K562 (cell line): ENCODE measurements at regions not wholly inside any gene's neighbourhood (a gene's known extent, or its start where the extent isn't known, plus 50 kb on each side); places are given as distances from the start of the nearest gene placed in this dataset.

Source experiments
- ATAC-seq: fragments of 200-7000 bp; cut with Tn5 transposase; 3 replicates; pipeline ENCODE4 v1.9.1; 2020; ENCODE audit warnings: moderate library complexity
- BruUV-seq: library from RNA; stranded (reverse); fragments of 400-500 nt; replicated peaks from 2 replicates; lab custom pipeline; 2021; lab: Mats Ljungman, UMichigan
- CTCF ChIA-PET: fragments of 300-600 bp; formaldehyde crosslinking; extraction: SDS; loops from one replicate; lab custom pipeline; 2021; ENCODE audit warnings: low intra/inter-chr PET ratio; lab: Yijun Ruan, JAX
- POLR2A ChIA-PET: fragments of 300-600, 350-650 bp; sonication (Branson Sonifier 250); formaldehyde crosslinking; extraction: SDS; loops from one replicate; lab custom pipeline; 2021; ENCODE audit warnings: antibody characterized with exemption, inconsistent platforms; lab: Yijun Ruan, JAX
- DNase-seq, 4 experiments: peaks; one replicate each; pipeline versions ENCODE4 v3.0.0 to v3.0.0-alpha.2; 2011 to 2018; ENCODE audit warnings: low spot score in 3 of 4, mixed read lengths in 3 of 4; ENCODE audit errors: extremely low read depth in 1 of 4
- FAIRE-seq: peaks from 2 replicates; lab custom pipeline; 2011; peaks lifted over from hg19 to GRCh38; lab: Jason Lieb, UNC
- H2AFZ ChIP-seq: 2 replicates; pipeline ENCODE4 v1.6.0; 2011; ENCODE audit warnings: low read depth, low read length, control low read depth, inconsistent platforms
- H3K27ac ChIP-seq: fragments of 200-600 bp; 3 replicates; pipeline ENCODE4 v1.8.0; 2011; ENCODE audit warnings: low read depth, mild to moderate bottlenecking, control low read depth, inconsistent platforms, low read length, moderate library complexity, mixed read lengths; ENCODE audit errors: extremely low read depth
- H3K27me3 ChIP-seq, 2 experiments: fragments of 300-600 bp in 1 of 2; 2 replicates in 1 of 2; 3 replicates in 1 of 2; pipeline versions ENCODE4 v1.6.0 to v1.8.0; 2011; ENCODE audit warnings: inconsistent platforms in 2 of 2, low read length in 2 of 2, mild to moderate bottlenecking in 1 of 2, mixed read lengths in 1 of 2, moderate library complexity in 1 of 2; ENCODE audit not compliant: control insufficient read depth in 2 of 2, insufficient read depth in 2 of 2
- H3K36me3 ChIP-seq: fragments of 300-600 bp; 3 replicates; pipeline ENCODE4 v1.8.0; 2011; ENCODE audit warnings: mild to moderate bottlenecking, low read length, inconsistent platforms; ENCODE audit not compliant: control insufficient read depth, insufficient read depth
- H3K4me1 ChIP-seq, 2 experiments: fragments of 200-600 bp in 1 of 2; replicated peaks in 1 of 2; 2 replicates in 1 of 2; 3 replicates in 1 of 2; pipeline versions ENCODE4 v1.5.1 to v1.8.0; 2011; ENCODE audit warnings: inconsistent platforms in 2 of 2, low read length in 2 of 2, mild to moderate bottlenecking in 1 of 2, mixed read lengths in 1 of 2, moderate library complexity in 1 of 2; ENCODE audit not compliant: control insufficient read depth in 2 of 2, insufficient read depth in 2 of 2
- H3K4me2 ChIP-seq: 2 replicates; pipeline ENCODE4 v1.6.1; 2011; ENCODE audit warnings: low read length, control low read depth, inconsistent platforms, mixed read lengths; ENCODE audit not compliant: insufficient read depth
- H3K4me3 ChIP-seq: fragments of 200-600 bp; sonication (generic), shearing (Covaris generic); 2 replicates; pipeline ENCODE4 v1.5.1; 2016; ENCODE audit warnings: control low read depth, inconsistent platforms
- H3K79me2 ChIP-seq: fragments of 200-600 bp; 3 replicates; pipeline ENCODE4 v1.8.0; 2011; ENCODE audit warnings: low read length, inconsistent platforms; ENCODE audit not compliant: control insufficient read depth, insufficient read depth
- H3K9ac ChIP-seq, 2 experiments: 2 replicates each; pipeline versions ENCODE4 v1.6.0 to v1.6.1; 2011; ENCODE audit warnings: low read depth in 2 of 2, low read length in 2 of 2, control low read depth in 1 of 2, inconsistent platforms in 1 of 2, mild to moderate bottlenecking in 1 of 2, mixed read lengths in 1 of 2; ENCODE audit not compliant: insufficient read depth in 1 of 2
- H3K9me1 ChIP-seq: one replicate; pipeline ENCODE4 v1.6.0; 2011; ENCODE audit warnings: inconsistent platforms, mild to moderate bottlenecking, low read length, moderate library complexity; ENCODE audit not compliant: control insufficient read depth, insufficient read depth
- H3K9me3 ChIP-seq: replicated peaks from 2 replicates; pipeline ENCODE4 v1.5.1; 2011; ENCODE audit warnings: low read depth, low read length, inconsistent platforms; ENCODE audit not compliant: control insufficient read depth, insufficient read depth
- H4K20me1 ChIP-seq: replicated peaks from 2 replicates; pipeline ENCODE4 v1.6.1; 2011; ENCODE audit warnings: low read length, inconsistent platforms, mixed read lengths; ENCODE audit not compliant: control insufficient read depth, insufficient read depth
- KHSRP ChIP-seq: fragments of 450-650 bp; IDR thresholded peaks from 2 replicates; pipeline ENCODE4 v1.6.1; 2017
- NCOA2 ChIP-seq, 2 experiments: fragments of 450-650 bp; IDR thresholded peaks; 2 replicates each; pipeline ENCODE4 v1.6.1; 2018; ENCODE audit warnings: mild to moderate bottlenecking in 2 of 2, moderate library complexity in 1 of 2; ENCODE audit not compliant: partially characterized antibody in 2 of 2
- PML ChIP-seq: IDR thresholded peaks from 2 replicates; pipeline ENCODE4 v1.6.1; 2012; ENCODE audit warnings: low read length, inconsistent platforms
- ZBED1 ChIP-seq: IDR thresholded peaks from 2 replicates; pipeline ENCODE4 v1.6.1; 2014
- ZBTB1 ChIP-seq: sonication (generic); formaldehyde crosslinking; IDR thresholded peaks from 2 replicates; pipeline ENCODE4 v1.8.1; 2023; ENCODE audit warnings: missing genetic modification reagents, low read depth, mild to moderate bottlenecking, borderline replicate concordance
- ZNF586 ChIP-seq: fragments of 450-650 bp; formaldehyde crosslinking; conservative IDR thresholded peaks from 2 replicates; pipeline ENCODE4 v1.4.0; 2020; ENCODE audit warnings: mild to moderate bottlenecking, moderate library complexity
- ZNF589 ChIP-seq: fragments of 200-800 bp; sonication (Bioruptor generic); IDR thresholded peaks from 2 replicates; pipeline ENCODE4 v1.6.1; 2016; ENCODE audit warnings: low read depth, missing genetic modification characterization, missing compliant biosample characterization
- WGBS: fragments of 100-300 bp; shearing (Covaris generic); methylation state at CpG from one replicate; pipeline ENCODE4 v1.1.6; 2016; ENCODE audit warnings: low coverage, mixed read lengths; ENCODE audit not compliant: insufficient coverage; ENCODE audit errors: missing lambda C conversion rate; 5-methylcytosine and 5-hydroxymethylcytosine counted together
- in situ Hi-C: fragments of 300-500 bp; cut with MboI; formaldehyde crosslinking; loops from 4 replicates; pipeline ENCODE4 v1.15.0; 2018; ENCODE audit warnings: inconsistent platforms, mixed read lengths
- intact Hi-C: fragments of 100-400 bp; cut with micrococcal nuclease; formaldehyde crosslinking; loops from 2 replicates; pipeline ENCODE4 v1.14.2; 2022
- TF ChIP-seq, protein P1 (sequence below): sonication (generic); formaldehyde crosslinking; IDR thresholded peaks from 2 replicates; pipeline ENCODE4 v1.5.0; 2020; ENCODE audit warnings: missing genetic modification reagents
- TF ChIP-seq, protein P2 (sequence below): fragments of 250-450 bp; sonication (Bioruptor Pico); IDR thresholded peaks from 2 replicates; pipeline ENCODE4 v1.8.0; 2022; ENCODE audit warnings: inconsistent platforms
- TF ChIP-seq, protein P3 (sequence below), 3 experiments: fragments of 200-800 bp in 1 of 3; sonication (Bioruptor generic) in 1 of 3; sonication (generic) in 1 of 3; formaldehyde crosslinking in 1 of 3; IDR thresholded peaks; 2 replicates each; pipeline versions ENCODE4 v1.6.1 to v1.8.0; 2016 to 2022; ENCODE audit warnings: mild to moderate bottlenecking in 2 of 3, missing compliant biosample characterization in 2 of 3, missing genetic modification characterization in 2 of 3, missing genetic modification reagents in 1 of 3

DNA sequence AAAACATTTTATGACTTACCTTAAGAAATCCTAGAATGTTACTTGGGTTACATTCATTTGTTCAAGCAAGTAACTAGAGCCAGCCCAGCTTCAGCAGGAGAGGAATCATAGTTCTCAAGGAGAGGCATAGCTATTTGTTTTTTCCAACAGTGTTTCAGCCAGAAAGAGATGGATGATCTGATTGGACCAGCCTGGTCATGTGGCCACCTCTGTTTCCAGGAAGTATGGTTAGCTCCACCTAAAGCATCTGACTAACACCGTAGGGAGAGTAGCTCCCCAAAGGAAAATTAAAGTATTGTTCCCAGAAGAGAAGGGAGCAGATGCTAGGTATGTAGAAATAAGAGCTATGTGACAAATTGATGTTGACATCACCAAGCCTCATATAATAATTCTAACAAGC is 417.1 kb downstream of the TAFA4 start:
- WGBS: 0% methylated on average over 1 of the region's 1 CpG
- no peaks in the 10 kb centered on the region for H4K20me1 ChIP-seq
- H3K9me3 ChIP-seq: no peaks in the 10 kb centered on the region
- no peaks in the 10 kb centered on the region for H3K36me3 ChIP-seq
- no peak overlapping the region for H3K9ac ChIP-seq
- H3K79me2 ChIP-seq: no peaks in the 10 kb centered on the region
- H3K9me1 ChIP-seq: no peaks in the 10 kb centered on the region
- TF ChIP-seq, protein P1, sequence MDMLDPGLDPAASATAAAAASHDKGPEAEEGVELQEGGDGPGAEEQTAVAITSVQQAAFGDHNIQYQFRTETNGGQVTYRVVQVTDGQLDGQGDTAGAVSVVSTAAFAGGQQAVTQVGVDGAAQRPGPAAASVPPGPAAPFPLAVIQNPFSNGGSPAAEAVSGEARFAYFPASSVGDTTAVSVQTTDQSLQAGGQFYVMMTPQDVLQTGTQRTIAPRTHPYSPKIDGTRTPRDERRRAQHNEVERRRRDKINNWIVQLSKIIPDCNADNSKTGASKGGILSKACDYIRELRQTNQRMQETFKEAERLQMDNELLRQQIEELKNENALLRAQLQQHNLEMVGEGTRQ: 0 out of 2 replicates have a peak, but pooled peaks have one; percentile 7
- no peak for TF ChIP-seq ZBED1
- H2AFZ ChIP-seq: no peak overlapping the region
- POLR2A ChIA-PET: no interaction called here
- H3K4me1 ChIP-seq: no peaks in the 10 kb centered on the region
- H3K27me3 ChIP-seq: no peaks in the 10 kb centered on the region
- intact Hi-C loops: no loop called here
- no peak overlapping the region for H3K4me3 ChIP-seq
- FAIRE-seq: no peak
- CTCF ChIA-PET: no interaction called here
- H3K4me2 ChIP-seq: no peak overlapping the region
- H3K27ac ChIP-seq: no peak overlapping the region
- DNase-seq: no peak
- no peak for ATAC-seq
- in situ Hi-C loops: no loop called here
- no TSS peak for BruUV-seq

DNA sequence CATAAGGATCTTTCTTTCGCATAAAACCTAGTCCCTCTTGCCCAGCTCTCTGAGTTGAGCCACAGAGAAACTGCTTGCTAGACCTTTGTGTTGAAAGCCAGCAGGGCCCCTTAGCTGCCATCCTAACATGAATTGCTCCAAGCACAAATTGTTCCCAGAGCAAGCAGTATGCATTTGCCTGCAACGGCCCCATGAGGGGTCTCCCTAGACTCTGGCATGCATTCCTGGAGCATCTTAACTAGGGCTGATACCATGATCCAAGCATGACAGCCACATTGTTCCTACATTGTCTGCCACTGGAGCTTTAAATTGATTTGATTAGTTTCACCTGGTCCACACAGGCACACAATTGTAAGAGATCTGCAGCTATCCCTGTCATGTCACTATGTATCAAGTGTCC is 428.1 kb downstream of the TAFA4 start:
- Histone ChIP-seq H3K4me3 (no peak overlapping the region), H3K9ac (no peak overlapping the region), H3K27me3 (no peaks in the 10 kb centered on the region), H3K9me1 (no peaks in the 10 kb centered on the region), H4K20me1 (no peaks in the 10 kb centered on the region), H2AFZ (no peak overlapping the region), H3K27ac (no peak overlapping the region), H3K9me3 (no peaks in the 10 kb centered on the region; the same call in 1 of the 2 replicates), H3K79me2 (no peaks in the 10 kb centered on the region), H3K4me2 (no peak overlapping the region), H3K36me3 (no peaks in the 10 kb centered on the region), H3K4me1 (no peaks in the 10 kb centered on the region)
- intact Hi-C loops (no loop called here), in situ Hi-C loops (no loop called here)
- WGBS: 0% methylated on average over 2 of the region's 2 CpGs
- ChIA-PET POLR2A (no interaction called here), CTCF (no interaction called here)
- BruUV-seq: no TSS peak
- no peak for DNase-seq
- FAIRE-seq: no peak
- no peak for ATAC-seq
- TF ChIP-seq PML: no peak
- TF ChIP-seq ZBTB1 (CRISPR knock-in tag): no peak
- TF ChIP-seq, protein P2, sequence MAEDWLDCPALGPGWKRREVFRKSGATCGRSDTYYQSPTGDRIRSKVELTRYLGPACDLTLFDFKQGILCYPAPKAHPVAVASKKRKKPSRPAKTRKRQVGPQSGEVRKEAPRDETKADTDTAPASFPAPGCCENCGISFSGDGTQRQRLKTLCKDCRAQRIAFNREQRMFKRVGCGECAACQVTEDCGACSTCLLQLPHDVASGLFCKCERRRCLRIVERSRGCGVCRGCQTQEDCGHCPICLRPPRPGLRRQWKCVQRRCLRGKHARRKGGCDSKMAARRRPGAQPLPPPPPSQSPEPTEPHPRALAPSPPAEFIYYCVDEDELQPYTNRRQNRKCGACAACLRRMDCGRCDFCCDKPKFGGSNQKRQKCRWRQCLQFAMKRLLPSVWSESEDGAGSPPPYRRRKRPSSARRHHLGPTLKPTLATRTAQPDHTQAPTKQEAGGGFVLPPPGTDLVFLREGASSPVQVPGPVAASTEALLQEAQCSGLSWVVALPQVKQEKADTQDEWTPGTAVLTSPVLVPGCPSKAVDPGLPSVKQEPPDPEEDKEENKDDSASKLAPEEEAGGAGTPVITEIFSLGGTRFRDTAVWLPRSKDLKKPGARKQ (CRISPR knock-in tag): no peak
- no peak for TF ChIP-seq ZNF586
- no peak for TF ChIP-seq KHSRP
- TF ChIP-seq ZNF589 (CRISPR knock-in tag): no peak
- TF ChIP-seq NCOA2 (IDR thresholded peaks at IDR 0.05; ENCODE audit: partially characterized antibody in 2 of 2): no peak
- TF ChIP-seq, protein P3, sequence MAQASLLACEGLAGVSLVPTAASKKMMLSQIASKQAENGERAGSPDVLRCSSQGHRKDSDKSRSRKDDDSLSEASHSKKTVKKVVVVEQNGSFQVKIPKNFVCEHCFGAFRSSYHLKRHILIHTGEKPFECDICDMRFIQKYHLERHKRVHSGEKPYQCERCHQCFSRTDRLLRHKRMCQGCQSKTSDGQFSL (CRISPR knock-in tag; IDR thresholded peaks at IDR 0.05): no peak
- TF ChIP-seq, protein P3 (tag; IDR thresholded peaks at IDR 0.05): no peak
